ENCODE measurements at regions not wholly inside any gene's neighbourhood (a gene's known extent, or its start where the extent isn't known, plus 50 kb on each side); places are given as distances from the start of the nearest gene placed in this dataset.
"Not testable (repeated sequence)": the region's sequence is repeated elsewhere in the genome, so short reads cannot be mapped to it uniquely, and the experiment has no call there.

DNA sequence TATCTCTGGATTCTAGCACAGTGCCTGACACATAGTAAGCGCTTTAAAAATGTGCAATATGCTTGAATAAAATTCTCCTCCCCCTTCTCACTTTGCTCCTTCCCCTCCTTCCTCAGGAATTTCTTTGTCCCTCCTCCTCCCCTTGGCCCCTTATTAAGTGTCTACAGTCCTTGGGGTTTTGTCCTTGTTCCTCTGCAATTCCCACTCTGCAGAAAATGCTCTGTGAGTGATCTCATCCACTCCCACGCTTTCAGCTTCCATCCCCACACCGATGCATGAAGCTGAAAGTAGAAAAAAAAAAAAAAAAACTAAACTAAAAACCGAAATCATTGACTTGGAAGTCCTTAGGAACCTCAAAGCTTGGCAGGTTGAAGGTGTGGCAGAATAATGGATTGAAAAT lies 273.6 kb downstream of the RRAGC start:
- Mint-ChIP-seq H3K4me3 (no peak overlapping the region), H3K9me3 (peaks cover 9% of the 10 kb centered on the region), H3K4me1 (peaks cover 12% of the 10 kb centered on the region), H3K27ac (no peak overlapping the region), H3K27me3 (ENCODE audit: insufficient read depth, low read depth) (peaks cover 14% of the 10 kb centered on the region), H3K36me3 (no peaks in the 10 kb centered on the region)
- no peak overlapping the region for H3K4me3 ChIP-seq
- TF ChIP-seq, protein P1, sequence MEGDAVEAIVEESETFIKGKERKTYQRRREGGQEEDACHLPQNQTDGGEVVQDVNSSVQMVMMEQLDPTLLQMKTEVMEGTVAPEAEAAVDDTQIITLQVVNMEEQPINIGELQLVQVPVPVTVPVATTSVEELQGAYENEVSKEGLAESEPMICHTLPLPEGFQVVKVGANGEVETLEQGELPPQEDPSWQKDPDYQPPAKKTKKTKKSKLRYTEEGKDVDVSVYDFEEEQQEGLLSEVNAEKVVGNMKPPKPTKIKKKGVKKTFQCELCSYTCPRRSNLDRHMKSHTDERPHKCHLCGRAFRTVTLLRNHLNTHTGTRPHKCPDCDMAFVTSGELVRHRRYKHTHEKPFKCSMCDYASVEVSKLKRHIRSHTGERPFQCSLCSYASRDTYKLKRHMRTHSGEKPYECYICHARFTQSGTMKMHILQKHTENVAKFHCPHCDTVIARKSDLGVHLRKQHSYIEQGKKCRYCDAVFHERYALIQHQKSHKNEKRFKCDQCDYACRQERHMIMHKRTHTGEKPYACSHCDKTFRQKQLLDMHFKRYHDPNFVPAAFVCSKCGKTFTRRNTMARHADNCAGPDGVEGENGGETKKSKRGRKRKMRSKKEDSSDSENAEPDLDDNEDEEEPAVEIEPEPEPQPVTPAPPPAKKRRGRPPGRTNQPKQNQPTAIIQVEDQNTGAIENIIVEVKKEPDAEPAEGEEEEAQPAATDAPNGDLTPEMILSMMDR (IDR thresholded peaks at IDR 0.05): no peak
- TF ChIP-seq EZH2 (IDR thresholded peaks at IDR 0.05) (no peak), EZH2phosphoT487 (IDR thresholded peaks at IDR 0.05) (no peak)
- H3K27ac ChIP-seq: no peak overlapping the region
- H4K20me1 ChIP-seq (ENCODE audit: low read depth): no peaks in the 10 kb centered on the region
- no peaks in the 10 kb centered on the region for H3K79me2 ChIP-seq (ENCODE audit: low read depth)
- DNase-seq (ENCODE audit: low spot score): no peak
- no peak overlapping the region for H2AFZ ChIP-seq (replicated peaks)
- no peaks in the 10 kb centered on the region for H3K9me3 ChIP-seq (ENCODE audit: low read depth)
- no peaks in the 10 kb centered on the region for H3K27me3 ChIP-seq
- H3K4me1 ChIP-seq: peaks cover 10% of the 10 kb centered on the region
- H3K4me2 ChIP-seq: no peak overlapping the region
- no peak overlapping the region for H3K9ac ChIP-seq
- H3K36me3 ChIP-seq: no peaks in the 10 kb centered on the region
- no peaks in the 10 kb centered on the region for H3F3A ChIP-seq (ENCODE audit: low read depth)

DNA sequence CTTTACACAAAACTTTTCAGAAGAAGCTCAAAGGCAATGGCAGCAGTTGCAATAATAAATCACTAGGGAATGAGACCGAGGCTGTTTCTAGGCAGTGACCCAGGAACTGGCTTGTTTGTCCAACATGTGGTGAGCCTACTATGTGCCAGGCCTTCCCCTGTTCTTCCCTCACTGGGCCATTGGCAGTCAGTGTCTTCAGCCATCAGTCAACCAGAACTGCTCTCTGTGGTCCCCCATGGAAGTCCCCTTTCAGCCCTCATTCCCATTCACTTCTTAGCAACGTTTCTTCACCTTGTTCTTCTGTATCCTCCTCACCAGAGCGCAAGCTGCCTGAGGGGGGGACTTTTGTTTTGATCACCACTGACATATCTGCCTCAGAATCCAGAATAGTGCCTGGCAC lies 274.1 kb downstream of the RRAGC start:
- no peaks in the 10 kb centered on the region for H3K9me3 ChIP-seq (ENCODE audit: low read depth)
- TF ChIP-seq, protein P1 (IDR thresholded peaks at IDR 0.05): no peak
- TF ChIP-seq EZH2phosphoT487 (IDR thresholded peaks at IDR 0.05) (no peak), EZH2 (IDR thresholded peaks at IDR 0.05) (no peak)
- no peak overlapping the region for H2AFZ ChIP-seq (replicated peaks)
- Mint-ChIP-seq H3K4me1 (peaks cover 12% of the 10 kb centered on the region), H3K27me3 (ENCODE audit: insufficient read depth, low read depth) (peaks cover 14% of the 10 kb centered on the region), H3K36me3 (no peaks in the 10 kb centered on the region), H3K4me3 (no peak overlapping the region), H3K27ac (no peak overlapping the region), H3K9me3 (peaks cover 7% of the 10 kb centered on the region)
- H3K4me3 ChIP-seq: no peak overlapping the region
- DNase-seq (ENCODE audit: low spot score): no peak
- no peaks in the 10 kb centered on the region for H4K20me1 ChIP-seq (ENCODE audit: low read depth)
- no peaks in the 10 kb centered on the region for H3K79me2 ChIP-seq (ENCODE audit: low read depth)
- no peak overlapping the region for H3K9ac ChIP-seq
- H3K4me2 ChIP-seq: no peak overlapping the region
- H3F3A ChIP-seq (ENCODE audit: low read depth): no peaks in the 10 kb centered on the region
- H3K27me3 ChIP-seq: peaks cover 3% of the 10 kb centered on the region
- H3K4me1 ChIP-seq: peaks cover 10% of the 10 kb centered on the region
- H3K27ac ChIP-seq: no peak overlapping the region
- H3K36me3 ChIP-seq: no peaks in the 10 kb centered on the region

DNA sequence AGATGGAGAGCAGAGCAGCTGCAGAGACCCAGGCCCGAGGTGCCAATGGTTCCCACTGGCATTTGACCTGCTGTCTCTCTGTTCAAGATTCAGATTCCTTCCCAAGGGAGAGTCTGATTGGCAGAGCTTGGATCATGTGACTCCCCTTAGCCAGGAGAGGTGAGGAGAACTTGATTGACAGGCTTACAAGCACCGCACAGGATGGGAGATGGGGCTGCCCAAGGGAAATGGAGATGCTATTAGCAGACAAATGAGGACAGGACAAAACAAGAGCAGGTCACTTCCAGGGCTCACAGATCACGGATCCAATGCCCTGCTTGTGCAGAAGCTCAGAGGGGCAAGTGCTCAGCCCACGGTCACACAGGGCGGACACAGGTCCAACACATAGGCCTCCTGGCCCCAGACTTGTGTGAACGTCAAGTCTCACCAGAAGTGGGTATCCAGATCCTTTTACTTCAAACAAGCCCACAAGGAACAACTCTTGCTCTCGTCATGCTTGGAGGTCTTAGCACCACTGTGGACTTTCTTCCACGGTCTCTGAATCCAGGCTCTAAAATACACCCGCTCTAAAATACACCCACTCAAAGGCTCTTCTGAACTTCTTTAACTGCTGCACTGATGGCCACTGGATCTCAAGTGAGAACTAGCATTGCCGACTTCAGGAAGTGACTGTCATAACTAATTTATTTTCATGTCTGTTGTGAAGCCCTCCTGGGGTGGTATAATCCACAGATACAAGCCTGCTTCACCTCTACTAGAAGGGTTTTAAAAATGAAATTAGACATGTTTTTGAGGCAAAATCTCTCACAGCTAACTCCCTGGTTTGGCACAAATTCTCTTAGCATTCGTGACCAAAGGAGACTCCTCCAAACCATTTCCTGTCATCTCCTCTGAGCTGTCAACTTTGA lies 274.9 kb downstream of the RRAGC start:
- Mint-ChIP-seq H3K27me3 (ENCODE audit: insufficient read depth, low read depth) (peaks cover 17% of the 10 kb centered on the region), H3K27ac (peak overlapping the region; percentile 15), H3K9me3 (peaks cover 4% of the 10 kb centered on the region), H3K4me3 (no peak overlapping the region), H3K4me1 (peaks cover 12% of the 10 kb centered on the region), H3K36me3 (no peaks in the 10 kb centered on the region)
- DNase-seq (ENCODE audit: low spot score): no peak
- Histone ChIP-seq H3K79me2 (ENCODE audit: low read depth) (no peaks in the 10 kb centered on the region), H3K4me2 (no peak overlapping the region), H3K9me3 (ENCODE audit: low read depth) (no peaks in the 10 kb centered on the region), H4K20me1 (ENCODE audit: low read depth) (no peaks in the 10 kb centered on the region), H3K4me1 (peaks cover 10% of the 10 kb centered on the region), H2AFZ (replicated peaks) (no peak overlapping the region), H3F3A (ENCODE audit: low read depth) (no peaks in the 10 kb centered on the region), H3K27ac (no peak overlapping the region), H3K36me3 (no peaks in the 10 kb centered on the region), H3K9ac (no peak overlapping the region), H3K27me3 (peaks cover 11% of the 10 kb centered on the region), H3K4me3 (no peak overlapping the region)
- TF ChIP-seq EZH2phosphoT487 (IDR thresholded peaks at IDR 0.05): no peak
- TF ChIP-seq, protein P1 (IDR thresholded peaks at IDR 0.05): no peak
- no peak for TF ChIP-seq EZH2 (IDR thresholded peaks at IDR 0.05)

DNA sequence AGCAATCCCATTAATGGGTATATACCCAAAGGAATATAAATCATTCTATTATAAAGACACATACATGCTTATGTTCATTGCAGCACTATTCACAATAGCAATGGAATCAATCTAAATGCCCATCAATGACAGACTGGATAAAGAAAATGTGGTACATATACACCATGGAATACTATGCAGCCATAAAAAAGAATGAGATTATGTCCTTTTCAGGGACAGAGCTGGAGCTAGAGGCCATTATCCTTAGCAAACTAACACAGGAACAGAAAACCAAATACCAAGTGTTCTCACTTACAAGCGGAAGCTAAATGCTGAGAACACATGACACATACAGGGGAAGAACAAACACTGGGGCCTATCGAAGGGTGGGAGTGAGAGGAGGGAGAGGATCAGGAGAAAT lies 276.3 kb downstream of the RRAGC start:
- H3K9me3 Mint-ChIP-seq; DNase-seq (ENCODE audit: low spot score); H3K9ac ChIP-seq; H3K36me3 Mint-ChIP-seq; H3K4me2 ChIP-seq; H3K27ac Mint-ChIP-seq; H3K9me3 ChIP-seq (ENCODE audit: low read depth); H3K27ac ChIP-seq; H3F3A ChIP-seq (ENCODE audit: low read depth); H3K4me3 Mint-ChIP-seq; H3K4me3 ChIP-seq; H3K79me2 ChIP-seq (ENCODE audit: low read depth); H3K36me3 ChIP-seq; H4K20me1 ChIP-seq (ENCODE audit: low read depth); H2AFZ ChIP-seq (replicated peaks): not testable (repeated sequence)
- H3K4me1 ChIP-seq: peaks cover 10% of the 10 kb centered on the region
- H3K27me3 ChIP-seq: peaks cover 25% of the 10 kb centered on the region
- Mint-ChIP-seq H3K4me1 (peaks cover 16% of the 10 kb centered on the region), H3K27me3 (ENCODE audit: insufficient read depth, low read depth) (peaks cover 23% of the 10 kb centered on the region)
